GM18867 (cell line): ENCODE measurements at regions not wholly inside any gene's neighbourhood (a gene's known extent, or its start where the extent isn't known, plus 50 kb on each side); places are given as distances from the start of the nearest gene placed in this dataset.

Experiments
- ATAC-seq: cut with Tn5 transposase; IDR thresholded peaks from one replicate; pipeline ENCODE4 v1.9.1; 2021; ENCODE audit warnings: mild to moderate bottlenecking, moderate library complexity; ENCODE audit not compliant: unreplicated experiment

- ATAC-seq, result no peak
These were observed 446.9 kb downstream of the TMA16 start for GRCh38 chr4:163941221-163941905.

GRCh38 chr4:163948920-163949455 is 454.5 kb downstream of the TMA16 start:
- no peak for ATAC-seq

- ATAC-seq, result no peak
These were observed 455.6 kb downstream of the TMA16 start for GRCh38 chr4:163949976-163950601.

GRCh38 chr4:163955288-163955687 is 460.8 kb downstream of the TMA16 start:
- ATAC-seq, result no peak

- no peak for ATAC-seq
These were observed 464.3 kb downstream of the TMA16 start for GRCh38 chr4:163958751-163959150.

GRCh38 chr4:163959932-163960331 is 465.4 kb downstream of the TMA16 start:
- no peak for ATAC-seq

- ATAC-seq, result no peak
These were observed 472.1 kb downstream of the TMA16 start for GRCh38 chr4:163966612-163967011.

GRCh38 chr4:163967263-163967662 is 472.8 kb downstream of the TMA16 start:
- peak; percentile 84 for ATAC-seq

- no peak for ATAC-seq
These were observed 473.2 kb downstream of the TMA16 start for GRCh38 chr4:163967710-163968109.

GRCh38 chr4:163969291-163969690 is 474.8 kb downstream of the TMA16 start:
- no peak for ATAC-seq

- ATAC-seq, result no peak
These were observed 482.1 kb downstream of the TMA16 start for GRCh38 chr4:163976588-163976987.

GRCh38 chr4:163988391-163988790 is 493.9 kb downstream of the TMA16 start:
- ATAC-seq, result no peak

- no peak for ATAC-seq
These were observed 494.4 kb downstream of the TMA16 start for GRCh38 chr4:163988865-163989264.

- ATAC-seq, result no peak
These were observed 496.9 kb downstream of the TMA16 start for GRCh38 chr4:163991298-163991865.

GRCh38 chr4:164009435-164009834 is 514.9 kb downstream of the TMA16 start:
- no peak for ATAC-seq

GRCh38 chr4:164011791-164012190 is 517.3 kb downstream of the TMA16 start:
- no peak for ATAC-seq

- peak; percentile 77 for ATAC-seq
These were observed 518.0 kb downstream of the TMA16 start for GRCh38 chr4:164012396-164013027.

- no peak for ATAC-seq
These were observed 527.5 kb downstream of the TMA16 start for GRCh38 chr4:164021947-164022346.

- ATAC-seq, result no peak
These were observed 528.7 kb downstream of the TMA16 start for GRCh38 chr4:164023214-164023613.

- ATAC-seq, result peak; percentile 74
These were observed 533.3 kb downstream of the TMA16 start for GRCh38 chr4:164027805-164028204.

GRCh38 chr4:164039482-164039881 is 545.0 kb downstream of the TMA16 start:
- no peak for ATAC-seq
